Trophoblast cell (in vitro differentiated cells and primary cell): ENCODE measurements at regions not wholly inside any gene's neighbourhood (a gene's known extent, or its start where the extent isn't known, plus 50 kb on each side); places are given as distances from the start of the nearest gene placed in this dataset.

Experiments used
- DNase-seq, 2 donors: peaks; one replicate each; pipeline ENCODE4 v3.0.0-alpha.2; 2016
- H2AFZ ChIP-seq: 2 replicates; pipeline ENCODE4 v1.6.1; 2013; ENCODE audit warnings: low read length, moderate library complexity, mild to moderate bottlenecking; ENCODE audit not compliant: insufficient read depth, poor library complexity
- H2AK5ac ChIP-seq: 2 replicates; pipeline ENCODE4 v1.6.1; 2013; ENCODE audit warnings: mild to moderate bottlenecking, low read length
- H2BK120ac ChIP-seq: 2 replicates; pipeline ENCODE4 v1.6.1; 2013; ENCODE audit warnings: low read length, mild to moderate bottlenecking, moderate library complexity; ENCODE audit not compliant: insufficient read depth, poor library complexity
- H2BK12ac ChIP-seq: 2 replicates; pipeline ENCODE4 v1.6.1; 2013; ENCODE audit warnings: mild to moderate bottlenecking, low read length, moderate library complexity
- H2BK5ac ChIP-seq: 2 replicates; pipeline ENCODE4 v1.6.1; 2013; ENCODE audit warnings: low read length, low read depth, moderate library complexity, mild to moderate bottlenecking; ENCODE audit not compliant: poor library complexity
- H3K14ac ChIP-seq: 2 replicates; pipeline ENCODE4 v1.6.1; 2013; ENCODE audit warnings: mild to moderate bottlenecking, low read length
- H3K18ac ChIP-seq: 2 replicates; pipeline ENCODE4 v1.6.1; 2013; ENCODE audit warnings: mild to moderate bottlenecking, low read length
- H3K23ac ChIP-seq: 2 replicates; pipeline ENCODE4 v1.6.1; 2013; ENCODE audit warnings: low read length
- H3K27ac ChIP-seq: 2 replicates; pipeline ENCODE4 v1.5.1; 2013; ENCODE audit warnings: low read depth, mild to moderate bottlenecking, inconsistent platforms, low read length, moderate library complexity
- H3K27me3 ChIP-seq: 2 replicates; pipeline ENCODE4 v1.6.1; 2013; ENCODE audit warnings: inconsistent platforms, mild to moderate bottlenecking, low read length, moderate library complexity; ENCODE audit not compliant: insufficient read depth
- H3K36me3 ChIP-seq, 2 experiments: 1 replicate in 1 of 2; 2 replicates in 1 of 2; pipeline ENCODE4 v1.6.1; 2013; ENCODE audit warnings: low read length in 2 of 2, mild to moderate bottlenecking in 2 of 2, moderate library complexity in 1 of 2; ENCODE audit not compliant: insufficient read depth in 2 of 2, control insufficient read depth in 1 of 2
- H3K4ac ChIP-seq: 2 replicates; pipeline ENCODE4 v1.6.1; 2013; ENCODE audit warnings: low read depth, mild to moderate bottlenecking, low read length, moderate library complexity
- H3K4me1 ChIP-seq, 2 experiments: 1 replicate in 1 of 2; 2 replicates in 1 of 2; pipeline ENCODE4 v1.6.1; 2013; ENCODE audit warnings: low read length in 2 of 2, mild to moderate bottlenecking in 2 of 2, moderate library complexity in 1 of 2; ENCODE audit not compliant: insufficient read depth in 2 of 2, control insufficient read depth in 1 of 2
- H3K4me2 ChIP-seq: 2 replicates; pipeline ENCODE4 v1.6.1; 2013; ENCODE audit warnings: inconsistent platforms, mild to moderate bottlenecking, low read length, moderate library complexity
- H3K4me3 ChIP-seq: 2 replicates; pipeline ENCODE4 v1.5.1; 2013; ENCODE audit warnings: mild to moderate bottlenecking, low read depth, low read length, inconsistent platforms
- H3K79me1 ChIP-seq: one replicate; pipeline ENCODE4 v1.6.1; 2013; ENCODE audit warnings: low read length
- H3K79me2 ChIP-seq: 2 replicates; pipeline ENCODE4 v1.6.1; 2013; ENCODE audit warnings: low read length, mild to moderate bottlenecking; ENCODE audit not compliant: control insufficient read depth, insufficient read depth, poor library complexity
- H3K9ac ChIP-seq: 2 replicates; pipeline ENCODE4 v1.6.1; 2013; ENCODE audit warnings: mild to moderate bottlenecking, low read length
- H3K9me3 ChIP-seq: 2 replicates; pipeline ENCODE4 v1.6.1; 2013; ENCODE audit warnings: low read depth, mild to moderate bottlenecking, control low read depth, inconsistent platforms, low read length; ENCODE audit not compliant: insufficient read depth
- H4K12ac ChIP-seq: 2 replicates; pipeline ENCODE4 v1.6.1; 2013; ENCODE audit warnings: low read depth, mild to moderate bottlenecking, low read length, moderate library complexity
- H4K8ac ChIP-seq: 2 replicates; pipeline ENCODE4 v1.6.1; 2013; ENCODE audit warnings: low read depth, mild to moderate bottlenecking, low read length, moderate library complexity
- H4K91ac ChIP-seq: one replicate; pipeline ENCODE4 v1.6.1; 2013; ENCODE audit warnings: low read depth, mild to moderate bottlenecking, low read length, moderate library complexity
- WGBS: extraction: QIAGEN DNeasy Blood & Tissue Kit; methylation state at CpG from one replicate; pipeline ENCODE4 v1.1.7; 2013; ENCODE audit warnings: missing lambda C conversion rate; ENCODE audit not compliant: insufficient read length, insufficient coverage; ENCODE audit errors: extremely low coverage; 5-methylcytosine and 5-hydroxymethylcytosine counted together

GRCh38 chr1:8211251-8211882 is 106.5 kb upstream of the SLC45A1 start:
- Histone ChIP-seq H3K9ac (no peak overlapping the region), H2BK12ac (peak overlapping the region; percentile 95), H3K27me3 (no peaks in the 10 kb centered on the region), H3K14ac (peak overlapping the region; percentile 48), H2AFZ (peak overlapping the region; percentile 20), H3K27ac (peak overlapping the region; percentile 86), H3K23ac (no peak overlapping the region), H4K12ac (peak overlapping the region; percentile 10), H3K9me3 (no peaks in the 10 kb centered on the region), H3K79me2 (peaks cover 2% of the 10 kb centered on the region), H3K4me1 (peaks cover 37 to 51% of the 10 kb centered on the region in 2 experiments), H4K8ac (peak overlapping the region; percentile 67), H4K91ac (peak overlapping the region; percentile 80), H2BK5ac (peak overlapping the region; percentile 60), H2BK120ac (peak overlapping the region; percentile 54), H3K18ac (peak overlapping the region; percentile 20), H2AK5ac (peak overlapping the region; percentile 17), H3K4ac (peak overlapping the region; percentile 1), H3K4me2 (no peak overlapping the region), H3K36me3 (no peaks in the 10 kb centered on the region), H3K79me1 (peaks cover 58% of the 10 kb centered on the region), H3K4me3 (no peak overlapping the region)
- no CpG with 5 or more reads among the region's 17 CpGs for WGBS
- DNase-seq: peak in 1 of 2 donors; percentile 20

GRCh38 chr1:8207202-8207601 is 110.7 kb upstream of the SLC45A1 start:
- DNase-seq: peak in 1 of 2 donors; percentile 57
- Histone ChIP-seq H3K23ac (no peak overlapping the region), H3K14ac (peak overlapping the region; percentile 84), H2BK5ac (peak overlapping the region; percentile 69), H3K27me3 (no peaks in the 10 kb centered on the region), H2AK5ac (peak overlapping the region; percentile 4), H3K4me3 (no peak overlapping the region), H3K36me3 (no peaks in the 10 kb centered on the region), H3K4ac (peak overlapping the region; percentile 29), H3K18ac (peak overlapping the region; percentile 12), H3K4me1 (peaks cover 35 to 47% of the 10 kb centered on the region in 2 experiments), H4K12ac (no peak overlapping the region), H3K9ac (no peak overlapping the region), H3K4me2 (no peak overlapping the region), H4K91ac (peak overlapping the region; percentile 77), H3K79me1 (peaks cover 66% of the 10 kb centered on the region), H3K9me3 (no peaks in the 10 kb centered on the region), H2AFZ (no peak overlapping the region), H3K79me2 (peaks cover 6% of the 10 kb centered on the region), H4K8ac (peak overlapping the region; percentile 57), H3K27ac (peak overlapping the region; percentile 44), H2BK120ac (peak overlapping the region; percentile 80), H2BK12ac (peak overlapping the region; percentile 93)
- no CpG with 5 or more reads among the region's 8 CpGs for WGBS

GRCh38 chr1:8206391-8206790 is 111.5 kb upstream of the SLC45A1 start:
- Histone ChIP-seq H4K91ac (peak overlapping the region; percentile 86), H3K36me3 (no peaks in the 10 kb centered on the region)

GRCh38 chr1:8205771-8206170 is 112.1 kb upstream of the SLC45A1 start:
- Histone ChIP-seq H3K4me3 (no peak overlapping the region), H3K4ac (peak overlapping the region; percentile 71), H3K23ac (no peak overlapping the region), H2BK12ac (peak overlapping the region; percentile 95), H3K79me2 (peaks cover 4% of the 10 kb centered on the region), H4K91ac (peak overlapping the region; percentile 96), H3K9ac (no peak overlapping the region), H3K36me3 (no peaks in the 10 kb centered on the region), H3K79me1 (peaks cover 65% of the 10 kb centered on the region), H3K4me1 (peaks cover 36 to 49% of the 10 kb centered on the region in 2 experiments), H2AFZ (no peak overlapping the region), H4K12ac (no peak overlapping the region), H3K27ac (peak overlapping the region; percentile 83), H3K27me3 (no peaks in the 10 kb centered on the region), H3K14ac (peak overlapping the region; percentile 66), H3K4me2 (no peak overlapping the region), H3K18ac (peak overlapping the region; percentile 7), H2AK5ac (peak overlapping the region; percentile 40), H2BK120ac (peak overlapping the region; percentile 85), H2BK5ac (peak overlapping the region; percentile 77), H4K8ac (peak overlapping the region; percentile 68), H3K9me3 (no peaks in the 10 kb centered on the region)
- WGBS: 100% methylated on average over 1 of the region's 10 CpGs
- DNase-seq: peak in 1 of 2 donors; percentile 78

More at GRCh38 chr1:8206391-8206790, 111.5 kb upstream of the SLC45A1 start:
- H2BK120ac ChIP-seq: peak overlapping the region; percentile 84
- peak overlapping the region; percentile 68 for H2BK5ac ChIP-seq
- H2AFZ ChIP-seq: no peak overlapping the region
- peak overlapping the region; percentile 93 for H2BK12ac ChIP-seq
- no peak overlapping the region for H4K12ac ChIP-seq
- H3K23ac ChIP-seq: no peak overlapping the region
- DNase-seq: peak; percentile 42 to 71
- no peak overlapping the region for H3K4me2 ChIP-seq
- H3K14ac ChIP-seq: peak overlapping the region; percentile 80
- H3K79me2 ChIP-seq: peaks cover 6% of the 10 kb centered on the region
- H3K79me1 ChIP-seq: peaks cover 67% of the 10 kb centered on the region
- no peak overlapping the region for H3K9ac ChIP-seq
- peak overlapping the region; percentile 88 for H2AK5ac ChIP-seq
- peak overlapping the region; percentile 44 for H3K27ac ChIP-seq
- H3K9me3 ChIP-seq: no peaks in the 10 kb centered on the region
- peak overlapping the region; percentile 54 for H3K4ac ChIP-seq
- H3K27me3 ChIP-seq: no peaks in the 10 kb centered on the region
- H4K8ac ChIP-seq: peak overlapping the region; percentile 56
- H3K4me3 ChIP-seq: no peak overlapping the region
- H3K4me1 ChIP-seq: peaks cover 34 to 49% of the 10 kb centered on the region in 2 experiments
- no CpG with 5 or more reads among the region's 7 CpGs for WGBS
- H3K18ac ChIP-seq: no peak overlapping the region
